Chondrocyte (in vitro differentiated cells): ENCODE measurements at regions not wholly inside any gene's neighbourhood (a gene's known extent, or its start where the extent isn't known, plus 50 kb on each side); places are given as distances from the start of the nearest gene placed in this dataset.

Source experiments
- DNase-seq: peaks from one replicate; pipeline ENCODE4 v3.0.0; 2021; ENCODE audit warnings: mixed read lengths, low spot score
- H3K27ac Mint-ChIP-seq: one replicate; pipeline ENCODE4 v1.8.0; 2021; ENCODE audit warnings: mild to moderate bottlenecking, moderate library complexity, mixed read lengths; ENCODE audit not compliant: unreplicated experiment
- H3K27me3 Mint-ChIP-seq: 2 replicates; pipeline ENCODE4 v1.8.0; 2021; ENCODE audit warnings: low read depth, mixed read lengths
- H3K36me3 Mint-ChIP-seq: 2 replicates; pipeline ENCODE4 v1.8.0; 2021; ENCODE audit warnings: low read depth, mixed read lengths
- H3K4me1 Mint-ChIP-seq: 2 replicates; pipeline ENCODE4 v1.8.0; 2021; ENCODE audit warnings: low read depth, mild to moderate bottlenecking, mixed read lengths
- H3K4me3 Mint-ChIP-seq: one replicate; pipeline ENCODE4 v1.8.0; 2021; ENCODE audit warnings: mild to moderate bottlenecking, moderate library complexity, mixed read lengths; ENCODE audit not compliant: unreplicated experiment
- H3K9me3 Mint-ChIP-seq: 2 replicates; pipeline ENCODE4 v1.8.0; 2021; ENCODE audit warnings: low read depth, mixed read lengths
- CTCF ChIP-seq: fragments of 200-600 bp; sonication (generic); IDR thresholded peaks from 2 replicates; pipeline ENCODE4 v1.5.0; 2021; ENCODE audit warnings: antibody characterized with exemption, mild to moderate bottlenecking, moderate library complexity

GRCh38 chr7:155975490-155975889, 163.2 kb upstream of the SHH start:
- Mint-ChIP-seq H3K27ac (no peak overlapping the region), H3K4me1 (no peaks in the 10 kb centered on the region), H3K4me3 (no peak overlapping the region), H3K27me3 (peaks cover 64% of the 10 kb centered on the region), H3K36me3 (no peaks in the 10 kb centered on the region), H3K9me3 (no peaks in the 10 kb centered on the region)
- TF ChIP-seq CTCF, result no peak
- DNase-seq, result no peak

GRCh38 chr7:155974186-155974897, 162.1 kb upstream of the SHH start:
- DNase-seq, result no peak
- no peak for TF ChIP-seq CTCF
- no peak overlapping the region for H3K4me3 Mint-ChIP-seq
- no peak overlapping the region for H3K27ac Mint-ChIP-seq
- H3K9me3 Mint-ChIP-seq, result no peaks in the 10 kb centered on the region
- H3K36me3 Mint-ChIP-seq, result no peaks in the 10 kb centered on the region
- no peaks in the 10 kb centered on the region for H3K4me1 Mint-ChIP-seq
- H3K27me3 Mint-ChIP-seq, result peaks cover 56% of the 10 kb centered on the region

- no peaks in the 10 kb centered on the region for H3K36me3 Mint-ChIP-seq
- no peaks in the 10 kb centered on the region for H3K4me1 Mint-ChIP-seq
- H3K27me3 Mint-ChIP-seq, result peaks cover 51% of the 10 kb centered on the region
- H3K9me3 Mint-ChIP-seq, result no peaks in the 10 kb centered on the region
- no peak for DNase-seq
- no peak for TF ChIP-seq CTCF
- no peak overlapping the region for H3K27ac Mint-ChIP-seq
- H3K4me3 Mint-ChIP-seq, result no peak overlapping the region
Measured at GRCh38 chr7:155973451-155973997, 161.3 kb upstream of the SHH start.

GRCh38 chr7:155972651-155973390, 160.6 kb upstream of the SHH start:
- Mint-ChIP-seq H3K9me3 (no peaks in the 10 kb centered on the region), H3K27me3 (peaks cover 48% of the 10 kb centered on the region), H3K4me1 (no peaks in the 10 kb centered on the region), H3K4me3 (no peak overlapping the region), H3K36me3 (no peaks in the 10 kb centered on the region), H3K27ac (no peak overlapping the region)
- no peak for TF ChIP-seq CTCF
- no peak for DNase-seq

GRCh38 chr7:155972247-155972646, 160.0 kb upstream of the SHH start:
- H3K4me1 Mint-ChIP-seq, result no peaks in the 10 kb centered on the region
- peaks cover 46% of the 10 kb centered on the region for H3K27me3 Mint-ChIP-seq
- H3K9me3 Mint-ChIP-seq, result peaks cover 4% of the 10 kb centered on the region
- H3K27ac Mint-ChIP-seq, result no peak overlapping the region
- H3K4me3 Mint-ChIP-seq, result no peak overlapping the region
- no peak for TF ChIP-seq CTCF
- no peaks in the 10 kb centered on the region for H3K36me3 Mint-ChIP-seq
- DNase-seq, result no peak
